ENCODE measurements at regions not wholly inside any gene's neighbourhood (a gene's known extent, or its start where the extent isn't known, plus 50 kb on each side); places are given as distances from the start of the nearest gene placed in this dataset.

- in situ Hi-C loops (cut with HindIII; ENCODE audit: low pct_unique_long_range_greater_than_20kb, low sequenced_read_pairs): no loop called here
- DNase-seq (ENCODE audit: low read depth): no peak
Measured at GRCh38 chr5:173557123-173557903, 59.1 kb downstream of the BOD1 start.

DNA sequence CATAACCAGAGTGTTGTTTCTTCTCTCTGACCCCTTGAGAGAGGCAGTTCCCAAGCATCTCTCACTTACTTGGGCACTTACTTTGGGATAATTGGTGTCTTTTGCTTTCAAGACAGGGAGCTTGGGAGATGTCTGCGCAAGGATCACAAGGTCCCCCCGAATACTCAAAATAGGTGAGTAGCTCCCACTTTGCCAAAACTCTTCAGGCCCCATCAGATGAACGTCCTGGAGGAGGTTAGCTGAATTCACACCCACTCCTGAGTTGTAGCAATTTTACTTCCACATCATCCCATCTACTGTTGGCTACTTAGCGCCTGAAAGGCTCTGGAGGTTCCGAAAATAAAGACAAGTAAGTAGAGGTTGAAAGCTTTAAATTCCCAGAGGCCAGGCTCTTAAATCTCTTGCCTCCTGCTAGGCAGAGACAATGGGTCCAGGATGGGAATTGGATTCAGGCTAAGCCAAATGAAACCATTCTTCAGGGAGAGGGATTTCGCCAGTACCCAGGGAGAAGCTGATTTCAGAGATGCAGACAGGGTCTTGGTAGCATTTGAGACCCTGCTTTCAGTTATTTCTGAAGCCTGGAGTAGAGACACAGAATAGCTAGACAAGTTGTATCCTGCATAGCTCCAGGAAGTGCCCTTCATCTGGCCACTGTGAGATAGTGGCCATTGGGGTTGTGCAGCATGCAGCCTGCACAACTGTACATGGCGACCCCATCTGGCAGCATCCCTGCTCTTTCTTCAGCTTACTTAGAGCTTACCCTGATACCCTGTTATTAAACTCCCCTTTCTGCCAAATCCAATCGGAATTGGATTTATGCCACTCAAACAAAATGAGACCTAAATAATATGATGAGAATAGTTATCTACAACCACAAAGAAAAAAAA lies 60.1 kb downstream of the BOD1 start:
- in situ Hi-C loops (cut with HindIII; ENCODE audit: low pct_unique_long_range_greater_than_20kb, low sequenced_read_pairs): no loop called here
- DNase-seq (ENCODE audit: low read depth): no peak

DNA sequence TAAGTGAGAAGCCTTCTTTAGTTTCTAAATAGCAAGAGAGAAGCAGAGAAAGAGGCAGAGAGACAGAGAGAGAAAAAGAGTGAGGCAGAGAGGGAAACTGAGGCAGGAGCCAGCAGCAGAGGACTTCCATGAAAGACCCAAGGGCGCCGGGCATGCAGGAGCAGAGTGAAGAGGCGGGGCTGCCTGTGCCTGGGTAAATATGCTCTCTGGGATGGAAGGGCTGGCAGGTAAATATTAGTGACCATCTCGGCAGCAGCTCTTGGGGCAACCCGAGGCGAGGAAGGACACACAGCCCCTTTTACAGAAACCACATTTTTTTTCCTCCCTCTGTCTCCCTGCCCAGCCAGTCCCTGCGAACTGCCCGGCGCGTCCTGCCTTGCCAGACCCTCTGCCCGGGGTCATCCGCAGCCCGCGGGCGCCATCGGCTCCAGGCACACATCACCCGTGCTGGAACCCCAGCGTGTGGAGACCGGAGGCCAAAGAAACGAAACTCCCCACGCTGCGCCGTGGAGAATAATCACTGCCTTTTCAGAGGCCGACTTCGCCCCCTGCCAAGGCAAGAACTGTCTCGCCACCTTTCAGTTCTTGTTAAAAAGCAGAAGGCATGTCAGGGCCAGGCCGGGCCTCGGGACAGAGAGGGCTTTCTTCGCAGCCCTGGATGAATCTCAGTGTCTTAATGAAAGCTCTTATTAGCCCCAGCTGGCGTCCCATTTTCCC lies 61.3 kb downstream of the BOD1 start:
- no peak for DNase-seq (ENCODE audit: low read depth)
- in situ Hi-C loops (cut with HindIII; ENCODE audit: low pct_unique_long_range_greater_than_20kb, low sequenced_read_pairs): no loop called here

GRCh38 chr5:173554038-173554955 lies 62.2 kb downstream of the BOD1 start:
- DNase-seq (ENCODE audit: low read depth): no peak
- in situ Hi-C loops (cut with HindIII; ENCODE audit: low pct_unique_long_range_greater_than_20kb, low sequenced_read_pairs): no loop called here

- in situ Hi-C loops (cut with HindIII; ENCODE audit: low pct_unique_long_range_greater_than_20kb, low sequenced_read_pairs): no loop called here
- DNase-seq (ENCODE audit: low read depth): no peak
Measured at GRCh38 chr5:173550641-173551040, 65.8 kb downstream of the BOD1 start.

DNA sequence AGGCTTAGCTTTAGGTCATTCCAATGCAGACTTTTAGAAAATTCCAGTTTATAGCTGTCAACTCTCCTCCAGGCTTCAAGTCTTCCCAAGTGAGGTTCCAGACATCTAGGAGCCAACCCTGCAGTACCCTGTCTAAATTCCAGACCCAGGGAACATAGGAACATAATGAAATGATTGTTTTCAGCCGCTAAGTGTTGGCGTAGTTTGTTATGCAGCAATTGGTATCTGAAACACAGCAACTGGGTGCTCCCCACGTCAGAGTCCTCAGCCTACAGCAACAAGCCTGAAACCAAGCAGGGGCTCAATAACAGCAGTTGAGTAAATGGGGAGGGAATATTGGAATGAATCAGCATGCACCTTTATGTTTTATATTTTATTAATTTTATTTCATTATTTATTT lies 66.8 kb downstream of the BOD1 start:
- in situ Hi-C loops (cut with HindIII; ENCODE audit: low pct_unique_long_range_greater_than_20kb, low sequenced_read_pairs): no loop called here

DNA sequence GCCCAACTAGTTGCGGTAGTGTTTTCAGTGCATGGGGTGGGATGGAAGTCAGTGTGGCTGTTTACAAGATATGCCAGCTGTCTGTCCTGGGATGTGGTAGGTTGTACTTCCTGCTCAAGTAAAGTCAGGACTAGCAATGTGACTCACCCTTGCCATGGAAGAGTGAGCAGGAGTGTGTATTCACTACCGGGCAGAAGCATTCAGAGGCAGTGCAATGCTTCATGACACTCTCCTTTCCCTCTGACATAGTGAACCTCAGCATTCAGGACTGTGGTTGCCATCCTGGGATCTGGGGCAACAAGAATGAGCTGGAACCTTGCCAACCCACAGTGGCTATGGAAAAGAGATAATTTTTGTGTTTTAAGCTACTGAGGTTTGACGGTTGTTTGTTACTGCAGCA lies 68.9 kb downstream of the BOD1 start:
- in situ Hi-C loops (cut with HindIII; ENCODE audit: low pct_unique_long_range_greater_than_20kb, low sequenced_read_pairs): no loop called here
- peak; percentile 95 for DNase-seq (ENCODE audit: low read depth)

More for the DNA sequence above, 66.8 kb downstream of the BOD1 start:
- DNase-seq (ENCODE audit: low read depth): no peak

- no peak for DNase-seq (ENCODE audit: low read depth)
- in situ Hi-C loops (cut with HindIII; ENCODE audit: low pct_unique_long_range_greater_than_20kb, low sequenced_read_pairs): no loop called here
Measured at GRCh38 chr5:173542964-173543363, 73.5 kb downstream of the BOD1 start.

DNA sequence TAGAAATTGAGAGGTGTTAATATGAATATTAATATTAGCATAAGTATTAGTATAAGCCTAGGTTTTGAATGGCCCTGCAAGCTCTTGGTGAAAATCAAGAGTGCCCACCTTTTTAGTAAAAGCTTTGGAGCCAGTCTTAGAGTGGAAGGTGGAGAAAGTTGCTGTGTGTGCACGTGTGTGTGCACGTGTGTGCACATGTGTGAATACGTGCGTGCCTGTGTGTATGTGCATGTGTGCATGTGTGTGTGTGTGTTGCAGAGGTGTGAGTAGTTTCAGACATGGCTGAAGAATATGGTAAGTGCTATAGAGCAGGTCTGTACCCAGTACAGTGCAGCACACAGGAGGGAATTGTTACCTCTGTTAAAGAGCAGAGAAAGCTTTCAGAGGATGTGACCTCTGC lies 74.3 kb downstream of the BOD1 start:
- in situ Hi-C loops (cut with HindIII; ENCODE audit: low pct_unique_long_range_greater_than_20kb, low sequenced_read_pairs): no loop called here
- no peak for DNase-seq (ENCODE audit: low read depth)

GRCh38 chr5:173538654-173539053 lies 77.8 kb downstream of the BOD1 start:
- in situ Hi-C loops (cut with HindIII; ENCODE audit: low pct_unique_long_range_greater_than_20kb, low sequenced_read_pairs): no loop called here
- DNase-seq (ENCODE audit: low read depth): no peak

- in situ Hi-C loops (cut with HindIII; ENCODE audit: low pct_unique_long_range_greater_than_20kb, low sequenced_read_pairs): no loop called here
- no peak for DNase-seq (ENCODE audit: low read depth)
Measured at GRCh38 chr5:173538018-173538417, 78.4 kb downstream of the BOD1 start.

GRCh38 chr5:173537228-173537627 lies 79.2 kb downstream of the BOD1 start:
- in situ Hi-C loops (cut with HindIII; ENCODE audit: low pct_unique_long_range_greater_than_20kb, low sequenced_read_pairs): no loop called here
- DNase-seq (ENCODE audit: low read depth): no peak

GRCh38 chr5:173535976-173536639 lies 80.3 kb downstream of the BOD1 start:
- in situ Hi-C loops (cut with HindIII; ENCODE audit: low pct_unique_long_range_greater_than_20kb, low sequenced_read_pairs): no loop called here
- DNase-seq (ENCODE audit: low read depth): no peak

- in situ Hi-C loops (cut with HindIII; ENCODE audit: low pct_unique_long_range_greater_than_20kb, low sequenced_read_pairs): no loop called here
- DNase-seq (ENCODE audit: low read depth): no peak
Measured at GRCh38 chr5:173535166-173535975, 81.1 kb downstream of the BOD1 start.

GRCh38 chr5:173534664-173535063 lies 81.8 kb downstream of the BOD1 start:
- in situ Hi-C loops (cut with HindIII; ENCODE audit: low pct_unique_long_range_greater_than_20kb, low sequenced_read_pairs): no loop called here
- no peak for DNase-seq (ENCODE audit: low read depth)

DNA sequence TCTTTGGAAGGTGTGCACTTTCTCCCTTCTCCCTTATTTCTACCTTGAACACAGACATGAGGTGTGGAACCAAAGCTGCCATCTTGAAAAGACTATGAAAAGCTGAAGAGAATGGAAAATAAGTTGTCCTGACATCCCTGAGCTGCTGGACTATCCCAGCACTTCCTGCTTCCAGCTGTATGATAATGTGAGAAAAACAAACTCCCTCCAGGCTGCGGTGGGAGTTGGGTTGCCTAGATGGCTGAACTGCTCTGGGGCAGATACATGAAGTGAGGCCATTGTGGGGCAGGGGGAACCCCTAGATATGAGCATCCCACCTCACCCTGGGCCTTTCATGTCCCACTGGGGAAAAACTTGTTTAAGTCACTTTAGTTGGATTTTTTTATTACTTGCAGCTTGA lies 82.4 kb downstream of the BOD1 start:
- in situ Hi-C loops (cut with HindIII; ENCODE audit: low pct_unique_long_range_greater_than_20kb, low sequenced_read_pairs): no loop called here
- DNase-seq (ENCODE audit: low read depth): no peak
